GM19351 (cell line): ENCODE measurements at regions not wholly inside any gene's neighbourhood (a gene's known extent, or its start where the extent isn't known, plus 50 kb on each side); places are given as distances from the start of the nearest gene placed in this dataset.
"Not testable (repeated sequence)": the region's sequence is repeated elsewhere in the genome, so short reads cannot be mapped to it uniquely, and the experiment has no call there.

Experiments
- ATAC-seq: cut with Tn5 transposase; IDR thresholded peaks from one replicate; pipeline ENCODE4 v1.9.1; 2021; ENCODE audit warnings: mild to moderate bottlenecking, moderate library complexity; ENCODE audit not compliant: unreplicated experiment

DNA sequence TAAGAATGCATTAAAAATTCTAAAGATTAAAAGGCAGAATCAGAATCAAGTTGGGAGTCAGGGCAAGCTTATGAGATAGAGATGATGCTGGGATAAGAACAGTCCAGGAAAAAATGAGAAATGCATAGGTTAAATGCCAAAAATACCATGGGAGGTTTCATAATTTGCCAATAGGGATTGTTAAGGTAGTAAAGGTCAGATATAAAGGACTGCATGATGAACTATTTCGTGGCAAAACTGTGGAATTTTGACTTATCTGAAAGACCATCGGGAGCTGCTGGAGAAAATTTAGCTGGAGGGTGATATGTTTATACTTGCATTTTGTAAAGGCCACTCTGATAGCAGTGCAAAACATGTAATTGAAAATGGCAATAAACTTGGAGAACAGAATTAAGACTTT lies 1872.8 kb upstream of the ACO1 start:
- ATAC-seq: no peak

DNA sequence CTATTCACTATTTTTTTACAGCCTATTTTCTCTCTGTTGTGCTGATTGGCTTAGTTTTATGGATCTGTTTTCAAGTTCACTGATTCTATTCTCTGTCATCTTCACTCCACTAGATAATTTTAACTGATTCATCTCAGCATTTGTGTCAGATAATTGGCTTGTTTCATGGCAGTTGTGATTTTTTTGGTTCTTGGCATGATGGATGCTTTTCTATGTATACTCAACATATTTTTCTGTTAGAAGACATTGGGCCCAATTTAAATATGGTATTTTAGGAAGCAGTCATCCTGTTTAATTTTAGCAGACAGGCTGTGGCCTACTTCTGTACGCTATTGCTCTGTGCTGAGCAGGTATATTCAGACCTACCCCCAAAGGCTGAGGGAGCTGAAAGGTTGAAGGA lies 1865.3 kb upstream of the ACO1 start:
- ATAC-seq: no peak

DNA sequence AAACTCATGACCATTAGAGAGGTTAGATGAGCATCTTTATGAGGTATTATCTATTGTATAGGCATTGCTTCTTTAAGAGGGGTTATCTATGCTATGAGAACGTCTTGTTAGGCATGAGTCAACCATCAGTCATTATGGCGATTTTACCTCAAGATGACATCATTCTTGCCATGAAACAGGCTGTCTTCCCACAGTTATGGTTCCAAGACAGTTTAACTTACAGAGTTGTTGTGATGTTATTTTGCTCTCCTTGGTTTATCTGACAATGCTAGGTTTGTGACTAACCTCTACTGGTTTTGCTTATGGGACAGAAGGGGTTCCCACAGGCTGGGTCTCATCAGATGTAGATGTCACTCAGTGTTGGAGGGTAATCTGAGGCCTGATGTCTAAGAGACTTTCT lies 1864.7 kb upstream of the ACO1 start:
- ATAC-seq: no peak

DNA sequence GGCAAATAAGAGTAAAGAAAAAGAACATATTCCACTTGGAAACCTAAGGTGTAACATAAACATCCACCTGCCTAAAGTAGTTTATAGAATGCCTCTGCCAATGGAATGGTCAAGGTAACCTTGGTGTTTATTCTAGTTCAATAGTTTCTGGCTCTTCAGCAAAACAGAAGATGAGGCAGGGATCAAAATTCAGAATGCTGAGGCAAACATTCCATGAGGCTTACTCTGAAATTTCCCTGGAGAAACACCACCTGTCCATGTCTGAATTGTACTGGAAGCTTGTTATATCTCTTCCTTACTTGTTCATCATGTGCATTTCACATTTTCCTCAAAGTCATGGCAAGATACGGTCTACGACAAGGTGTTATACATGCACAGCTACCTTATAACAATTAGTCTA lies 1862.4 kb upstream of the ACO1 start:
- ATAC-seq: no peak

DNA sequence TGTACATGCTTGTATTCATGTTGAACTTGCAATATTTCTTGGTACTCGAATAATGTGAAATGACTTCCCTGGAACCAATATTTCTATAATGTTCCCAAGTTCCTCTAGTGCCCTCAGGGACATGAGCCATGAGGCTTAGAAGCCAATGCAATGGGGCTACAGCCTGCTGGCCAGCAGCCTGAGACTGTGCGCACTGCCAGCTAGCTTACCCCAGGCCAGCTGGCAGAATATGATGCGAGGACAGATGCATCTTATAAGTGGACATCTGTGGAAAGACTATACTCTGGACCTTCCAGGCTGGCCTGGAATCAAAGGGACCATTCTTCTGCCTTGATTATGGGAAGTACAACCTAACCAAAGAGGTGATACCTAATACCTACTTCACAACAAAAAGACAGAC lies 1862.0 kb upstream of the ACO1 start:
- ATAC-seq: no peak

DNA sequence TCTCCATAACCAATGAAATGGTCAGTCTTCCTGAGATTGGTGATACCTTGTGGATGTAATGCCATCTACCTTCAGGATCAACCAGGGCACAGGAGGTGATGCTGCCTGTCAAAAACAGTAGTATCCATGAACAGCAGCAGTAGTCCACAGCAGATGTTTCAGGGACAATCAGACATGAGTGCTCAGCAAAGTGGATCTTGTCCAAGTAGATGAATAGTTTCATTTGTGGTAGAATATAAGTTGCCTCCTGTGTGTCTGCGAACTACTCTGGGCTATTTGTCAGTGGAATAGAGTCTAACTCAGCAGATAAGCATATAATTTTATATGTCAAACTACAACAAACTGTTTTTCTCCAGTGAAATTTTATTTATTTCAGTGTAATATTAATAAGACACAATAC lies 1860.1 kb upstream of the ACO1 start:
- ATAC-seq: no peak

DNA sequence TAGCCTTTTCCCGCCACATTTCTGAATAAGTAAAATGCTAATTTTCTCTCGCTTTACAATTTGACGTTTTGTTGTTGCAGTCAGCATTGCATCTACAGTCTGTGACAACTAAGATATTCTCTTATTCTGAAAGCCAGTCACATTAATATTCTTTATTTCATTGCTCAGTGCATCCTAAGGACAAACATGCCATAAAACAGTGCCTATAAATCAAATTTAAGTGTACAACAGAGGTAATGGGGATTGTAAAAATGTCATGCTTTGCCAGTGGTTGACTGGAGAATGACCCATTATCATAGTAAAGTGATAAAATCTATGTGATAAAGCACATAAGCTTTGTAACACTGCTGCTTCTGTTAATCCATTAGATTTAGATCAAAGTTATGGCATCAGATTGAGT lies 1850.0 kb upstream of the ACO1 start:
- ATAC-seq: no peak

DNA sequence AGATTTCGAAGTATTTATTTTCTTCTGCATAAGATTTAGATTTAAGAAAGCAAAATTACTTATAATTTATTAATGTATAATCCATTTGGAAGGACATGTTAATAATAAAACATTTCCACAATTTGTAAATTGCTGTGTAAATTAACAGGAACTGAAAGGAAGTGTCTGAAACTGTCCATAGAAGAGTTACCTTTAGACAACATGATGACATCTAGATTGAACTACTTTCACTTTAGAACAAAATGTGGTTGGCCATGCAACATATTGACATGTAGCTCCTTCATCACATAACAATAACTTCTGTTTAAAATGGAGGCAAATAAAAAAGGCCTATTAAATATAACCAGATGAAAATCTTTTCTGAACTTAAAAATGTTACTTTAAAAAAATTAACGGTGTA lies 1849.5 kb upstream of the ACO1 start:
- ATAC-seq: no peak

DNA sequence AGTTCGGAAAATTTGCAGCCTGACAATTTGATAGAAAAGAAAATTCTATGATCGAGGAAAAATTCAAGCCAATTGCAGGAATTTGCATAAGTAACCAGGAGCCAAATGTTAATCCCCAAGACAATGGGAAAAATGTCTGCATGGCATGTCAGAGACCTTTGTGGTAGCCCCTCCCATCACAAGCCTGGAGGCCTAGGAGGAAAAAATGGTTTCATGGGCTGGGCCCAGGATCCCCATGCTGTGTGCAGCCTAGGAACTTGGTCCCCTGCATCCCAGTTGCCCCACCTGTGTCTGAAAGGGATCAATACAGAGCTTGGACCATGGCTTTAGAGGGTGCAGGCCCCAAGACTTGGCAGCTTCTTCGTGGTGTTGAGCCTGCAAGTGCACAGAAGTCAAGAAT lies 1847.9 kb upstream of the ACO1 start:
- no peak for ATAC-seq

DNA sequence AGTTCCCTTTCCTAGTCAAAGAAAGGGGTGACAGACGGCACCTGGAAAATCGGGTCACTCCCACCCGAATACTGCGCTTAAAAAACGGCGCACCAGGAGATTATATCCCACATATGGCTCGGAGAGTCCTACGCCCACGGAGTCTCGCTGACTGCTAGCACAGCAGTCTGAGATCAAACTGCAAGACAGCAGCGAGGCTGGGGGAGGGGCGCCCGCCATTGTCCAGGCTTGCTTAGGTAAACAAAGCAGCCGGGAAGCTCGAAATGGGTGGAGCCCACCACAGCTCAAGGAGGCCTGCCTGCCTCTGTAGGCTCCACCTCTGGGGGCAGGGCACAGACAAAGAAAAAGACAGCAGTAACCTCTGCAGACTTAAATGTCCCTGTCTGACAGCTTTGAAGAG lies 1844.7 kb upstream of the ACO1 start:
- ATAC-seq: not testable (repeated sequence)

DNA sequence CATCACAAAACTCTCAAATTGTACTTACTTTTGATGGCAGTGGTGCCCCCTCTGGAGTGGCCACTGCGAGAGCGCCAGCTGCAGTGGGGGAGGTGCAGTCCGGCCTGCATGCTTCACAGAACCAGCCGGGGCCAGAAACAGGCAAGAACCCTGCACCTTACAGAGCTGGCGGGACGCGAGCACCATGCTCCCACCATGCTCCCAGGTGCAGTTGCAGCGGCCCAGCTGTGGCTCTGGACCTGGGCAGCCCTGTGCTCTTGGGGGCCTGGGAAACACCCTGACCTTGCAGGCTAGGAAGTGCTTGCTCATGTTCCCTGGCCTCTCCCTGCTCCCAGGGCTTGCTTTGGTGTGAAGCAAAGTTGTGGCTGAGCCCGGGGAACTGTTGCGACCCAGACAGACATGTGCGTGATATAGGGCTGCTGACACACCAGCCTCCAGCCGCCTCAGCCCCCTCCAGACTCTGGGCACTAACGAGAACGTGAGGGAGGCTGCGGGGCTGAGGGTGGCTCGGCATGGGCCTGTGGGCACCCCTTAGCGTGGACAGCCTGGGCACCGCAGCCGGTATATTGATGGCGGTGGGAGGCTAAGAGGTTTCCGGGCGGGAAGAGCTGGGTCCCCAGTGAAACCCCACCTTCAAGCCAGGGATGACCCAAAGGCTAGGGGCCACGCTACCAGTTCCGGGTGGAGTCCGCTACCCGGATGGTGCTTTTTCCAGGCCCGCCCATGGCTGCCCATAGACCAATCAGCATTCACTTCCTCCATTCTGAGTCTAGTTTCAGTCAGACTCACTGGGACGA lies 1809.9 kb upstream of the ACO1 start:
- ATAC-seq: no peak

DNA sequence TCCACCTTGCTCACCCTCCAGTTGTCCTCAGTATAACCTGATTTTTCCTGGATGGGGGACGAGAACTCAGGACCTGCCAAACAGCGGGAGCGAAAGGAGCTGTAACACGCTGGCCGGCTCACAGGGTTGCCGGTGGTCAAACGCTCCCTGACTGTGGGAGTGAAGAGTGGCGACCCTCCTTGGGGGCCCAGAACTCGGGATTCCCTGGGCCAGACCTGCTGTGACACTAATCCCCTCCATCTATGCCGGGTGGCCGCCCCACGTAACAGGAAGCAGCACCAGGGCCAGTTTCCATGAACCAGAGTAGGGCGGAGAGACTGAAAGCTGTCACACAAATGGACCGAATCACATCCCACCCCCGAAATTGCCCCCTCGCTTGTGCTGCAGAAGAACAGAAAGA lies 1809.2 kb upstream of the ACO1 start:
- no peak for ATAC-seq

DNA sequence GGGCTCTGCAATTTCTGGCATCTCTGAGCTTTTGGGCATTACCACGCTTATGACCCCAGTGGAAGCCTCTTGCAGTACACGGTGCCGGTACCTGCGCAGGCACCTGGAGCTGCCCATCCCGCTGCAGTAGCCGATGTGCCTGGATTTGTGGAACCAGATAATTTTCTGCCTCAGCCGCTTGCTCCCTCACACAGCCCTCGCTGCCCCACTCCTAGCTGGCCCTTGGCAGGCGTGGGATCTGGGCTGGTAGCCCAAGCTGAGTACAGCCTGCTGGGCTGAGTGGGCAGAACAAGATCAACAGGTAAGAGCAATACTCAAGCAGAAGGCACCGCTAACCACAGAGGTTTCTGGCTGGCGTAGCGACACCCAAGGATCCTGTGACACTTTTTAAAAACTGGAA lies 1808.8 kb upstream of the ACO1 start:
- ATAC-seq: no peak

DNA sequence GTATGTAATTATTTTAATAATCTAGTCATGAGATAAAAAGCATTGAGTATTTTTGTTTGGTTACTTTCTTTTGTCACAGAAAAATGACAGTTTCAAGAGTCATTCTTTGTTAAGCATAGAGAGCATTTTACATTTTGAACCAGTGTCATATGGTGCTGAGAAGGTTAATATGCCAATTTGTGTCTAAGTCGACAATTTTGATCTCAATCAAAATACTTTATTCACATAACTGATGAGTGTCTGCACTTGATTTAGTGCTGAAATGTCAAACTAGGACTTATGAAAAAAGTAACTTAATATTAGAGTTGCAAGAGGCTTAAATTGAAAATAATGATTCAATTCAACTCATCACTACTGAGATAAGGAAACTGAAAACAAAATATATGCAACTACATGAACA lies 1804.6 kb upstream of the ACO1 start:
- no peak for ATAC-seq

DNA sequence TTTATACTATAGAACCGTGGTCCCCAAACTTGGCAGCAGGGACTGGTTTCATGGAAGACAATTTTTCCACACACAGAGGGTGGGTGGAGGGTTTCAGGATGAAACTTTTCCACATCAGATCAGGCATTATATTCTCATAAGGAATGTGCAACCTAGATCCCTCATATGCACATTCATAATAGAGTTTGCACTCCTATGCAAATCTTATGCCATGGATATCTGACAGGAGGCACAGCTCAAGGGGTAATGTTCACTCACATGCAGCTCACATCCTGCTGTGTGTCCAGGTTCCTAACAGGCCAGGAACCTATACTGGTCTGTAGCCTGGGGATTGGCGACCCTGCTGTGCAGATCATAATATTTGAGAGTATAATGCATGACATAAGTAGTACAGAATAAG lies 1802.2 kb upstream of the ACO1 start:
- ATAC-seq: no peak

DNA sequence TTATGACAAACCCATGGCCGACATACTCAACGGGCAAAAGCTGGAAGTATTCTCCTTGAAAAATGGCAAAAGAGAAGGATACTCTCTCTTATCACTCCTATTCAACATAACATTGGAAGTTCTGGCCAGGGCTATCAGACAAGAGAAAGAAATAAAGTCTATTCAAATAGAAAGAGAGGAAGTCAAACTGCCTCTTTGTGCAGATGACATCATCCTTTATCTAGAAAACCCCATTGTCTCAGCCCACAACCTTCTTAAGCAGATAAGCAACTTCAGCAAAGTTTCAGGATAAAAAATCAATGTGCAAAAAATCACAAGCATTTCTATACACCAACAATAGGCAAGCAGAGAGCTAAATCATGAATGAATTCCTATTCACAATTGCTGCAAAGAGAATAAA lies 1799.9 kb upstream of the ACO1 start:
- no peak for ATAC-seq

DNA sequence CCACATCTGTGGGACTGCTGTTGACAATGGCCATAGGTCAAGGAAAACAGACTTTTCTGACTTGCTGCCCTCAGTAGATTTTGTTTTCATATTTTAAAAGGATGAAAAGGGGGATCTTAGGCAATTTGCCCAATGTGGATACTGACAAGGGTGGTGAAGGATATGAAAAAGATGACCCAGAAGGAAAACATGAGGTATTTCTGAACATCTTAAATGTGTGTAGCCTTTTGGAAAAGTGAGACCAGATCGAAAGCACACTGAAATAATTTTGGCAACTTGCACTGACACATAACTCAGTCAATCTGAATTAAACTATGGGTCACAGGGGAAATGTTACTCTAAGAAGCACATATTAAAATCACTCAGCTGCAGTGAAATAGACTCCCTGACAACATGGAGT lies 1793.0 kb upstream of the ACO1 start:
- ATAC-seq: no peak

DNA sequence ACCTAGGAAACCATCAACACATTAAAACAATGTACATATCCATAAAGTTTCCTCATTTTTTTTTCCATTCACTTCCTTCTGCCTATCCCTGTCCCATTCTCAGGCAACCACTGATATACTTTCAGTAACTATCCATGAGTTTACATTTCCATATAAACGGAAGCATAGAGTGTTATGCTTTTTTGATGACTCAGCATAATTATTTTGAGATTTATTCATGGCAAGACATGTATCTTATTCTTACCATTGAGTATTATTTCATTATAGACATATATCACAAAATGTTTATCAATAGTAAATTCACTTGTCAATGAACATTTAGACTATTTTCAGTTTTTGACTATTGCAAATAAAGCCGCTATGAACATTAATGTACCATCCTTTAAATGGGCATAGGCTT lies 1786.8 kb upstream of the ACO1 start:
- ATAC-seq: no peak

DNA sequence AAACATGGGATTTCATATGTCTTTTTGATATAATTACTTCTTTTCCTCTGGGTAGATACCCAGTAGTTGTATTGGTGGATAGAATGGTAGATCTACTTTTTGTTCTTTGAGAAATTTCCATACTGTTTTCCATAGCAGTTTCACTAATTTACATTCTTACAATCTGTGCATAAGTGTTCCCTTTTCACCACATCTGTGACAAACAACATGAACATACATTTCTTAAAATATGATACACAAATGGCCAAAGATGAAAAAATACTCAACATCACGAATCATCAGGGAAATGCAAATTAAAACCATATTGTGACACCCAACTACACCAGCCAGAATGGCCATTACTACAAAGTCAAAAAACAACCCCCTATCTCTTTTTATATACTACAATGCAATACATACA lies 1778.5 kb upstream of the ACO1 start:
- no peak for ATAC-seq

DNA sequence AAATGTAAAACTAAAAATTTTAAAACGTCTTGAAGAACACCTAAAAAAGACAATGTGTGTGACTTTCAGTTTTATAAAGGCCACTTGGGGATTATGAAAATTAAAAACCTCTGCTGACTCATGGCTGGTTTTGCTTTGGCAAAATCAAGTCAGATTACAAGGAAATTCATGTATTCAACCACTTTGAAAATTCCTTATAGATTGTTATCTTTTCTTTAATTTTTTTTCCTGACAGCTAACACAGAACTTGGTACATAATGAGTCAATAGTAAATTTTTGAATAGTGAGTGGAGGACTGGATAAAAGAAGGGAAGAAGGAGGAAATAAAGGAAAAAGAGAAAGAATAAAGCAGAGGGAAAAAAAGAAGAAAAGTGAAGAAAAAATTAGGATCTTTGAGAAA lies 1774.7 kb upstream of the ACO1 start:
- ATAC-seq: no peak

DNA sequence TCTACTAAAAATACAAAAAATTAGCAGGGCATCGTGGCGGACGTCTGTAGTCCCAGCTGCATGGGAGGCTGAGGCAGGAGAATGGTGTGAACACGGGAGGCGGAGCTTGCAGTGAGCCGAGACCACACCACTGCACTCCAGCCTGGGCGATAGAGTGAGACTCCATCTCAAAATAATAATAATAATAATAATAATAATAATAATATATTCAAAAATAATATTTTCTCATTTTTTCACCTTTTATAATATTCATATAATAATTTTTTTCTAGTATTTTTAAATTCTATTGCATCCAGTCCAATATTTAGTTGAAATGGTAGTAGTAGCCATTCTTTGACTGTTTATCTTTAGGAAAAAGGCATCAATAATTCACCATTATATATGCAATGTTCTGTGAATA lies 1767.7 kb upstream of the ACO1 start:
- not testable (repeated sequence) for ATAC-seq

DNA sequence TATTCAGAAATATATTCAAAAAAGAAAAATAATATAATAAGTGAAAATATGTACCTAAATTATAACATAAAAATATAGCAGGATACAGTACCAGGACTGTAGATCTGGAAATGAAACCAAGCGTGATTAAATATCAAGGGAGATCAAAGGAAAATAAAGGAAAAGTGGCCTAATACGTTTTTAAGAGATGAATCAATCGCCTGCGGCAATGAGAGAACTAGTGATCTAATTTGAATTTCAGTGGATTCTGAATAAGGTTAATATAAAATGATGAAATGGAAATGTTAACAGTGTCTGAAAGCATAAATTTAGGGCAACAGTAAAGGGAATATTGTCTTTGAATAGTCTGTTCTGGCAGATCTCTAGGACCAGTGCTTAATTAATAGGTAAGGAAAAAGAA lies 1761.9 kb upstream of the ACO1 start:
- no peak for ATAC-seq

DNA sequence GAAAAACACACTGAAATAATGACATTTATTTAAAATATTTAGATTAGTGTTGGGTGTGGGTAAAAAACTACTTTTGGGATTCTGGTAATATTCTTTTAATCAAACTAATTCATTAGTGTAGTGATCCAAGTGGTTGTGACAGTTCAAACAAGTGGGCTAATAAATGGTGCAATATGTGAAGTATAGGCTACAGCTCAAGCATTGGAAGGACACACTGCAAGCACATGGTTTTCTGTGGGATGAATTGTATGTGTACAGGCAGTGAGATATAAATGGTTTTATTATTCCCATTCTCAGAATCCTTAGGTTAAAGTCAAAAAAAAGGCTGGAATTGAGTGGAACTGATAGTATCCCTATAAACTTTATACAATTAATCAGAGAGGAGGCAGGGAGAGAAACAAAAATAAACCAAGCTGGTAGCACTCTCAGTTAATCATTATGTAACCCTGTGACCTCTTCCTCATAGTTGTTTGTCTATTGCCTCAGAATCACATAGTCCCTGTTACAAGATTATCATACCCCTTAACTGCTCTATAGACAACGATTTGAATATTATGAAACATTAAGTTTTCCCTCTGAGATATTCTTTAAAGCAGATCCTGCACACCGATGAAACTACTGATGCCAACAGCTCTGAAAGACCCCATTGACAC lies 1755.4 kb upstream of the ACO1 start:
- ATAC-seq: no peak
